ENCODE measurements at regions not wholly inside any gene's neighbourhood (a gene's known extent, or its start where the extent isn't known, plus 50 kb on each side); places are given as distances from the start of the nearest gene placed in this dataset.

- ChIA-PET POLR2A (ENCODE audit: unreplicated experiment) (no interaction called here), CTCF (no interaction called here)
- no peak overlapping the region for H3K4ac ChIP-seq (ENCODE audit: low read depth, low read length)
- no peaks in the 10 kb centered on the region for H3K27me3 ChIP-seq (ENCODE audit: control insufficient read depth, insufficient read depth, low read length)
- H2AK9ac ChIP-seq (replicated peaks; ENCODE audit: low read depth, low read length, poor library complexity): no peak overlapping the region
- H3K18ac ChIP-seq (ENCODE audit: low read depth, low read length): no peak overlapping the region
- H2BK5ac ChIP-seq (ENCODE audit: low read depth, low read length, poor library complexity, severe bottlenecking): no peak overlapping the region
- intact Hi-C loops (cut with micrococcal nuclease): loop anchor here (1.0 to 5.0 kb wide), 2 partner anchors 731 to 979 kb away; no protein-coding TSS in a partner anchor
- no peaks in the 10 kb centered on the region for H3K9me3 ChIP-seq (ENCODE audit: control insufficient read depth, insufficient read depth, low read length)
- H3K23ac ChIP-seq (ENCODE audit: low read depth, low read length): no peak overlapping the region
- H2BK15ac ChIP-seq (ENCODE audit: low read depth, low read length): no peak overlapping the region
- no TSS peak for BruUV-seq (replicated peaks)
- H2BK20ac ChIP-seq (ENCODE audit: low read depth, low read length): no peak overlapping the region
- no peak overlapping the region for H4K8ac ChIP-seq (ENCODE audit: low read depth in 2 of 2, low read length in 2 of 2)
- DNase-seq: no peak
- no peak overlapping the region for H3K4me3 ChIP-seq (ENCODE audit: insufficient read depth, low read depth, low read length)
- H3K4me2 ChIP-seq (ENCODE audit: low read depth, low read length): no peak overlapping the region
- no peak overlapping the region for H2AK5ac ChIP-seq (ENCODE audit: low read depth, low read length)
- no peak overlapping the region for H2AFZ ChIP-seq (replicated peaks; ENCODE audit: low read length, poor library complexity)
- no peak overlapping the region for H4K5ac ChIP-seq (ENCODE audit: low read depth, low read length)
- H3K9me1 ChIP-seq (ENCODE audit: insufficient read depth, low read length): no peaks in the 10 kb centered on the region
- H4K91ac ChIP-seq (ENCODE audit: insufficient read depth, low read depth, low read length): no peak overlapping the region
- no peaks in the 10 kb centered on the region for H4K20me1 ChIP-seq (ENCODE audit: insufficient read depth, low read length)
- no peak overlapping the region for H2BK120ac ChIP-seq (ENCODE audit: low read depth, low read length)
- H3K56ac ChIP-seq (ENCODE audit: extremely low read depth, insufficient read depth, low read length): no peak overlapping the region
- no peak for ATAC-seq (ENCODE audit: low read depth)
- H3K27ac ChIP-seq (ENCODE audit: insufficient read depth, low read length): no peak overlapping the region
- dilution Hi-C loops (cut with HindIII; ENCODE audit: low sequenced_read_pairs, unreplicated experiment): no loop called here
- no peaks in the 10 kb centered on the region for H3K36me3 ChIP-seq (ENCODE audit: control insufficient read depth, insufficient read depth, low read length)
- TF ChIP-seq USF2 (IDR thresholded peaks at IDR 0.05; ENCODE audit: low read depth, low read length): no peak
- TF ChIP-seq, protein P1, sequence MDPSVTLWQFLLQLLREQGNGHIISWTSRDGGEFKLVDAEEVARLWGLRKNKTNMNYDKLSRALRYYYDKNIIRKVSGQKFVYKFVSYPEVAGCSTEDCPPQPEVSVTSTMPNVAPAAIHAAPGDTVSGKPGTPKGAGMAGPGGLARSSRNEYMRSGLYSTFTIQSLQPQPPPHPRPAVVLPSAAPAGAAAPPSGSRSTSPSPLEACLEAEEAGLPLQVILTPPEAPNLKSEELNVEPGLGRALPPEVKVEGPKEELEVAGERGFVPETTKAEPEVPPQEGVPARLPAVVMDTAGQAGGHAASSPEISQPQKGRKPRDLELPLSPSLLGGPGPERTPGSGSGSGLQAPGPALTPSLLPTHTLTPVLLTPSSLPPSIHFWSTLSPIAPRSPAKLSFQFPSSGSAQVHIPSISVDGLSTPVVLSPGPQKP (IDR thresholded peaks at IDR 0.05; ENCODE audit: borderline replicate concordance, low read depth, low read length): no peak
- TF ChIP-seq MXI1 (IDR thresholded peaks at IDR 0.05; ENCODE audit: borderline replicate concordance, low read depth, low read length): no peak
- H3K14ac ChIP-seq (replicated peaks; ENCODE audit: low read depth, low read length): no peak overlapping the region
- H3K9ac ChIP-seq (ENCODE audit: low read depth, low read length): no peak overlapping the region
- no peaks in the 10 kb centered on the region for H3K4me1 ChIP-seq (ENCODE audit: control insufficient read depth, insufficient read depth, low read length)
- in situ Hi-C loops (cut with MboI; ENCODE audit: low sequenced_read_pairs): no loop called here
- WGBS, 2 experiments (ENCODE audit: extremely low coverage in 2 of 2, insufficient read length in 1 of 2): 70% methylated on average over 2 of the region's 9 CpGs; no CpG with 5 or more reads in 1 of the 2 experiments
- no peaks in the 10 kb centered on the region for H3K79me1 ChIP-seq (ENCODE audit: low read depth in 1 of 2, low read length in 2 of 2)
Measured at GRCh38 chr1:36702963-36703362, 220.2 kb upstream of the CSF3R start.

Data from IMR-90 (cell line).